ENCODE measurements at regions not wholly inside any gene's neighbourhood (a gene's known extent, or its start where the extent isn't known, plus 50 kb on each side); places are given as distances from the start of the nearest gene placed in this dataset.

DNA sequence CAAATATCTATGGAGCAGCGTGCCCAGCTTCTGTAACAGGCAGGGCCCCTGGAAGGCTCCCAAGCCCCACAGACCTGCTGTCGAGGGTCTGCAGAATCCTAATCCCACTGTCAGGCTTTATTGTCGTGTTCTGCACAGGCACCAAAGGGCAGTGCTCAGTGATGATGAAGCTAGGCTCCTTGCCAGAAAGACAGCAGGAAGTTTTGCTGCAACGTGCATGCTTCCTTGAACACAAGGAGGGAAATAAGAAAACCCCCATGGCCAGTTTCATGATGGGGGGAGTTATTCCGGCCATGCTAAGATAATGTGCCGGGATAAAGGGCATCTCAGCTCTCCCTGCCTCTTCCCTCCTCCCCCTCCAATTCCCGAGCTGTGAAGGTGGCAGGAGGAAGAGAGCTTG lies 109.4 kb upstream of the KCNG1 start:
- Histone ChIP-seq H3K4me2 (ENCODE audit: low read depth, low read length) (no peak overlapping the region), H3K4me3 (ENCODE audit: insufficient read depth, low read depth, low read length) (no peak overlapping the region), H2BK15ac (ENCODE audit: low read depth, low read length) (0 out of 3 replicates have a peak overlapping the region, but pooled peaks have one; percentile 19), H4K8ac (ENCODE audit: low read depth in 2 of 2, low read length in 2 of 2) (no peak overlapping the region), H2BK20ac (ENCODE audit: low read depth, low read length) (no peak overlapping the region), H3K18ac (ENCODE audit: low read depth, low read length) (no peak overlapping the region), H3K27me3 (ENCODE audit: control insufficient read depth, insufficient read depth, low read length) (no peaks in the 10 kb centered on the region), H4K5ac (ENCODE audit: low read depth, low read length) (no peak overlapping the region), H3K4ac (ENCODE audit: low read depth, low read length) (no peak overlapping the region), H2BK120ac (ENCODE audit: low read depth, low read length) (no peak overlapping the region), H3K79me1 (ENCODE audit: low read depth in 1 of 2, low read length in 2 of 2) (0 out of 4 replicates have a peak, but pooled peaks cover 0 to 5% of the 10 kb centered on the region in 2 experiments), H3K9me3 (ENCODE audit: control insufficient read depth, insufficient read depth, low read length) (no peaks in the 10 kb centered on the region), H3K14ac (replicated peaks; ENCODE audit: low read depth, low read length) (no peak overlapping the region; the same call in 1 of the 2 replicates), H3K56ac (ENCODE audit: extremely low read depth, insufficient read depth, low read length) (no peak overlapping the region), H4K91ac (ENCODE audit: insufficient read depth, low read depth, low read length) (no peak overlapping the region), H3K4me1 (ENCODE audit: control insufficient read depth, insufficient read depth, low read length) (peaks cover 11% of the 10 kb centered on the region), H3K9me1 (ENCODE audit: insufficient read depth, low read length) (peaks cover 14% of the 10 kb centered on the region), H3K9ac (ENCODE audit: low read depth, low read length) (no peak overlapping the region), H2AK9ac (replicated peaks; ENCODE audit: low read depth, low read length, poor library complexity) (no peak overlapping the region), H2AFZ (replicated peaks; ENCODE audit: low read length, poor library complexity) (peak overlapping the region; percentile 60), H2AK5ac (ENCODE audit: low read depth, low read length) (no peak overlapping the region), H3K23ac (ENCODE audit: low read depth, low read length) (no peak overlapping the region), H3K36me3 (ENCODE audit: control insufficient read depth, insufficient read depth, low read length) (no peaks in the 10 kb centered on the region), H3K27ac (ENCODE audit: insufficient read depth, low read length) (no peak overlapping the region), H4K20me1 (ENCODE audit: insufficient read depth, low read length) (no peaks in the 10 kb centered on the region), H2BK5ac (ENCODE audit: low read depth, low read length, poor library complexity, severe bottlenecking) (no peak overlapping the region)
- dilution Hi-C loops (cut with HindIII; ENCODE audit: low sequenced_read_pairs, unreplicated experiment) (no loop called here), intact Hi-C loops (cut with micrococcal nuclease) (no loop called here), in situ Hi-C loops (cut with MboI; ENCODE audit: low sequenced_read_pairs) (no loop called here)
- ChIA-PET POLR2A (ENCODE audit: unreplicated experiment) (no interaction called here), CTCF (no interaction called here)
- WGBS, 2 experiments (ENCODE audit: extremely low coverage in 2 of 2, insufficient read length in 1 of 2), result 14% methylated on average over 2 of the region's 7 CpGs; no CpG with 5 or more reads in 1 of the 2 experiments
- no peak for TF ChIP-seq MAZ (IDR thresholded peaks at IDR 0.05; ENCODE audit: borderline replicate concordance, low read depth, low read length)
- no peak for TF ChIP-seq FOS (IDR thresholded peaks at IDR 0.05; ENCODE audit: low read depth, low read length)
- no peak for TF ChIP-seq NFE2L2 (IDR thresholded peaks at IDR 0.05; ENCODE audit: low read depth, low read length)
- TF ChIP-seq CEBPB (IDR thresholded peaks at IDR 0.05; ENCODE audit: low read depth, low read length), result no peak
- DNase-seq, result peak; percentile 37
- no peak for ATAC-seq (ENCODE audit: low read depth)
- BruUV-seq (replicated peaks), result no TSS peak

Measured in IMR-90 (cell line).